Retinal pigment epithelial cell (primary cell): ENCODE measurements at regions not wholly inside any gene's neighbourhood (a gene's known extent, or its start where the extent isn't known, plus 50 kb on each side); places are given as distances from the start of the nearest gene placed in this dataset.

ENCODE experiments used
- DNase-seq: peaks from one replicate; pipeline ENCODE4 v3.0.0-alpha.2; 2010; ENCODE audit warnings: low read depth
- H3K4me3 ChIP-seq: 2 replicates; pipeline ENCODE4 v1.5.1; 2011; ENCODE audit warnings: mild to moderate bottlenecking, low read length, control low read depth, moderate library complexity
- CTCF ChIP-seq: conservative IDR thresholded peaks from 2 replicates; pipeline ENCODE4 v1.5.1; 2011; ENCODE audit warnings: low read depth, low read length, control low read depth, inconsistent platforms

GRCh38 chr2:65999796-66000195 lies 435.1 kb upstream of the MEIS1 start:
- peak; percentile 26 for TF ChIP-seq CTCF
- DNase-seq, result no peak
- H3K4me3 ChIP-seq, result no peak overlapping the region

GRCh38 chr2:65999103-65999502 lies 435.8 kb upstream of the MEIS1 start:
- TF ChIP-seq CTCF, result no peak
- no peak for DNase-seq

GRCh38 chr2:65997961-65998360 lies 437.0 kb upstream of the MEIS1 start:
- DNase-seq, result no peak
- TF ChIP-seq CTCF, result no peak
- no peak overlapping the region for H3K4me3 ChIP-seq

More at GRCh38 chr2:65999103-65999502, 435.8 kb upstream of the MEIS1 start:
- no peak overlapping the region for H3K4me3 ChIP-seq

- TF ChIP-seq CTCF, result no peak
- no peak for DNase-seq
- H3K4me3 ChIP-seq, result no peak overlapping the region
Observed at GRCh38 chr2:65992198-65992554, 442.7 kb upstream of the MEIS1 start.

GRCh38 chr2:65991381-65992197 lies 443.3 kb upstream of the MEIS1 start:
- H3K4me3 ChIP-seq, result no peak overlapping the region
- no peak for DNase-seq
- no peak for TF ChIP-seq CTCF

GRCh38 chr2:65985986-65986385 lies 448.9 kb upstream of the MEIS1 start:
- TF ChIP-seq CTCF, result no peak
- DNase-seq, result no peak
- no peak overlapping the region for H3K4me3 ChIP-seq

GRCh38 chr2:65980531-65980930 lies 454.4 kb upstream of the MEIS1 start:
- no peak for TF ChIP-seq CTCF
- DNase-seq, result no peak
- H3K4me3 ChIP-seq, result no peak overlapping the region
